Stomach (tissue), 4 donors: ENCODE measurements at regions not wholly inside any gene's neighbourhood (a gene's known extent, or its start where the extent isn't known, plus 50 kb on each side); places are given as distances from the start of the nearest gene placed in this dataset.

Experiments used
- CTCF ChIP-seq, 7 experiments: fragments of 450-650 bp in 4 of 7; fragments of 200-600 bp in 3 of 7; sonication (generic) in 3 of 7; IDR thresholded peaks; one replicate each; pipeline ENCODE4 v1.5.1; 2016 to 2019; ENCODE audit warnings: antibody characterized with exemption in 7 of 7, control low read depth in 2 of 7, mild to moderate bottlenecking in 1 of 7
- POLR2AphosphoS5 ChIP-seq, 3 donors: sonication (generic); formaldehyde crosslinking; IDR thresholded peaks; one replicate each; pipeline ENCODE4 v1.6.1; 2016; ENCODE audit warnings: antibody characterized with exemption in 3 of 3

- no peak for TF ChIP-seq CTCF (IDR thresholded peaks at IDR 0.05)
- no peak for TF ChIP-seq POLR2AphosphoS5 (IDR thresholded peaks at IDR 0.05)
Measured at GRCh38 chr2:121897335-121897970, 142.0 kb downstream of the TSN start.
